Small intestine (tissue), 7 donors: ENCODE measurements at regions not wholly inside any gene's neighbourhood (a gene's known extent, or its start where the extent isn't known, plus 50 kb on each side); places are given as distances from the start of the nearest gene placed in this dataset.

Experiments
- DNase-seq, 2 donors: peaks; one replicate each; pipeline versions ENCODE4 v3.0.0 to v3.0.0-alpha.2; 2013
- FAIRE-seq: peaks from 2 replicates; lab custom pipeline; 2012; peaks lifted over from hg19 to GRCh38; lab: Jason Lieb, UNC
- H3K27ac ChIP-seq, 3 donors: one replicate each; pipeline ENCODE4 v1.5.1; 2013; ENCODE audit warnings: low read length in 2 of 3, mild to moderate bottlenecking in 2 of 3, control low read depth in 1 of 3, inconsistent platforms in 1 of 3, low read depth in 1 of 3, moderate library complexity in 1 of 3
- H3K27me3 ChIP-seq, 3 donors: one replicate each; pipeline ENCODE4 v1.6.1; 2013; ENCODE audit warnings: low read length in 3 of 3, inconsistent platforms in 1 of 3; ENCODE audit not compliant: control insufficient read depth in 3 of 3, insufficient read depth in 3 of 3
- H3K36me3 ChIP-seq, 3 donors: one replicate each; pipeline ENCODE4 v1.6.1; 2013; ENCODE audit warnings: low read length in 3 of 3, inconsistent platforms in 1 of 3, low read depth in 1 of 3, mild to moderate bottlenecking in 1 of 3, moderate library complexity in 1 of 3; ENCODE audit not compliant: control insufficient read depth in 3 of 3, insufficient read depth in 2 of 3
- H3K4me1 ChIP-seq, 3 donors: one replicate each; pipeline ENCODE4 v1.6.1; 2013; ENCODE audit warnings: low read length in 2 of 3, inconsistent platforms in 1 of 3, low read depth in 1 of 3, mild to moderate bottlenecking in 1 of 3, moderate library complexity in 1 of 3; ENCODE audit not compliant: control insufficient read depth in 3 of 3, insufficient read depth in 2 of 3
- H3K4me3 ChIP-seq, 3 donors: one replicate each; pipeline ENCODE4 v1.5.1; 2013; ENCODE audit warnings: low read length in 3 of 3, control low read depth in 1 of 3, inconsistent platforms in 1 of 3, low read depth in 1 of 3, mild to moderate bottlenecking in 1 of 3, moderate library complexity in 1 of 3
- H3K9me3 ChIP-seq, 2 donors: one replicate each; pipeline ENCODE4 v1.6.1; 2013; ENCODE audit warnings: low read depth in 1 of 2, low read length in 1 of 2; ENCODE audit not compliant: control insufficient read depth in 2 of 2, insufficient read depth in 1 of 2
- WGBS, 3 donors: extraction: QIAGEN DNeasy Blood & Tissue Kit; methylation state at CpG; one replicate each; pipeline ENCODE4 v1.1.7; 2013; 5-methylcytosine and 5-hydroxymethylcytosine counted together
- donor health status: healthy with polysubstance abuse.
- donor health status: control.
- donor health status: control.
- donor health status: Bipolar disorder and iron deficiency.
- donor health status: healthy.

DNA sequence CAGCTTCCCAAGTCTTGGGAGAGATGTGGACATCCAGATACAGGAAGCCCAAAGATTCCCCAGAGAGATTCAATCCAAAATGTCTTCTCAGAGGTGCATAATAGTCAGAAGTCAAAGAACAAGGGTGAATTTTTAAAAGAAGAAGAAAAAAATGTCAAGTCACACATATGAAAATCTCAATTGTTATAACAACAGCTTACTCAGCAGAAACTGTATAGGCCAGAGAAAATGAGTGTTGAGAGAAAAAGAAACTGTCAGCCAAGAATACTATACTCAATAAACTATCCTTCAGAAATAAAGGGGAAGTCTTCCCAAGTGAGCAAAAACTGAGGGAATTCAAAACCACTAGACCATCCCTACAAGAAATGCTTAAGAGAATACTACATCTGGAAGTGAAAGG, 612.9 kb upstream of the POU3F3 start:
- Histone ChIP-seq H3K36me3 (no peaks in the 10 kb centered on the region), H3K9me3 (peaks cover 0 to 4% of the 10 kb centered on the region in 2 donors), H3K4me1 (no peaks in the 10 kb centered on the region), H3K27ac (no peak overlapping the region), H3K27me3 (no peaks in the 10 kb centered on the region), H3K4me3 (no peak overlapping the region)
- FAIRE-seq (no peak), DNase-seq (no peak)

DNA sequence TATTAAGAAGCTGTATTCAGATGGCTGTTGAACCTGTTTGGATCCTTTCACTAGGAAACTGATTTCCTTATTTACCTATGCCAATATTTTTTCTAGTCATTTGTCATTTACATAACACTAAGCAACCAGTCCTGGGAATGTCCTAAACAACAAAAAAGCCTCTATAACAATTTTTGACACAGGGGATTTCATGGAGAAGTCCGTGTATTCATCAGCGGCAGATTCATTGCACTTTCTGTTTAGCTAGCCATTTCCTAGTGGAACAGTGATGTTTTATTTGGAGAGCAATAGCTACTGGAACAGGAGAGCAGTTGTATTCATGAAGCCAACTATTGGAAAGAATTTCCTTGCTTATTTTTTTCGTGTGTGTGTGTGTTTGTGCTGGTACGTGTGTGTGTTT, 604.3 kb upstream of the POU3F3 start:
- H3K27me3 ChIP-seq, result no peaks in the 10 kb centered on the region
- no peak overlapping the region for H3K27ac ChIP-seq
- FAIRE-seq, result no peak
- peaks cover 0 to 6% of the 10 kb centered on the region in 2 donors for H3K9me3 ChIP-seq
- no peak for DNase-seq
- no peaks in the 10 kb centered on the region for H3K4me1 ChIP-seq
- no peaks in the 10 kb centered on the region for H3K36me3 ChIP-seq
- 54 to 65% (median 56%) methylated on average over 4 of the region's 4 CpGs for WGBS, 3 donors
- no peak overlapping the region for H3K4me3 ChIP-seq

DNA sequence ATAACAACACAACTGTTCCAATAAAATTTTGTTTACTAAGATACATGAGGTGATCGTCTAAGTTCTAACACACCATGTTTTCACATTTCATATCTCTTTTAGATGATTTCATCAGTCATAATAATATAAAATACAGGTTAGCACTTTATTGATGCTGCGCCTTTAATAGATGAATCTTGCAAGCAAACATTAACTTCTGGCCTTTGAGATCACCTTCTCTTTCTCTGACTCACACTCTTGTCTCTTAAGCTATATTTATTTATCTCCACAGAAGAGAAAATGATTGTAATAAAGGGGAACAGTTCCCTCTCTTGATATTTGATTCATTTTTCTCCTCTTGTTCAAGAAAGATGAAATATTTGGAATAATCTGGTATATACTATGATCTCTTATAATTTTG, 603.3 kb upstream of the POU3F3 start:
- H3K4me3 ChIP-seq, result no peak overlapping the region
- DNase-seq (peak in 1 of 2 donors; percentile 58), FAIRE-seq (peak; percentile 64)
- WGBS, 3 donors, result 21 to 73% (median 45%) methylated on average over 2 of the region's 2 CpGs
- no peaks in the 10 kb centered on the region for H3K4me1 ChIP-seq
- no peaks in the 10 kb centered on the region for H3K36me3 ChIP-seq
- peaks cover 0 to 6% of the 10 kb centered on the region in 2 donors for H3K9me3 ChIP-seq
- no peaks in the 10 kb centered on the region for H3K27me3 ChIP-seq
- H3K27ac ChIP-seq, result no peak overlapping the region

DNA sequence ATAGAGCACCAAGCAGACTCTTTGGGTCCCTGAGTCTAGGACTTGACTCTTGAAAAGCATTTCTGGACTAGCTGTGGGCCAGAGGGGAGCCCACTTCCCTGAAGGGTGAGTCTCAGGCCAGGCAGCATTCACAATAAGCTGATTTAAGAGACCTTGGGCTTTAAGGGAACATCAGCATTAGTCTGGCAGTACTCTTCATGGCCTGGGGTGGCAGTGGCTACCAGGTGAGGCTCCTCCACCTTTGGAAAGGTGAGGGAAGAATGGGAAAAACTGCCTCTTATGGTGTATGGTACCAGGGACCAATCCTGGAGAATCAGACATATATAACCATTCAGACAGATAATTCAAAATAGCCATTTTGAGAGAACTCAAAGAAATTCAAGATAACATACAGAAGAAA, 599.9 kb upstream of the POU3F3 start:
- peak in 1 of 2 donors; percentile 2 for DNase-seq
- Histone ChIP-seq H3K27me3 (no peaks in the 10 kb centered on the region), H3K27ac (no peak overlapping the region), H3K4me3 (no peak overlapping the region), H3K36me3 (no peaks in the 10 kb centered on the region), H3K9me3 (peaks cover 0 to 6% of the 10 kb centered on the region in 2 donors), H3K4me1 (no peaks in the 10 kb centered on the region)
- no peak for FAIRE-seq

DNA sequence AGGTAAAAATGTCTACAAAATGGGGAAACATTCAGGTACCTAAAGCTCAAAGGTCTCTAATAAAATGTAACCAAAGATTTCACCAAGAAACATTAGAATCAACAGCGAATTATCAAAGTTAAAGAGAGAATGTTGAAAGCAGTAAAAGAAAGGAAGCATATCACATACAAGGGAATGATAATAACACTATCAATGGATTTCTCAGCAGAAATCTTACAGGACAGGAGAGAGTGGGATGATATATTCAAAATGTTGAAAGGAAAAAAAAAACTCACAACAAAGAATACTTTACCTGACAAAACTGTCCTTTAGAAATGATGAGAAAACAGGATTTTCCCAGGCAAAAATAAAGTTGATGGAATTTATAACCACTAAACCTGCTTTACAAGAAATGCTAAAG, 591.2 kb upstream of the POU3F3 start:
- no peaks in the 10 kb centered on the region for H3K4me1 ChIP-seq
- 80 to 93% (median 88%) methylated on average over 1 of the region's 1 CpG for WGBS, 3 donors
- no peak for FAIRE-seq
- H3K27me3 ChIP-seq, result no peaks in the 10 kb centered on the region
- H3K9me3 ChIP-seq, result peaks cover 0 to 14% of the 10 kb centered on the region in 2 donors
- no peak for DNase-seq
- no peaks in the 10 kb centered on the region for H3K36me3 ChIP-seq
- H3K27ac ChIP-seq, result no peak overlapping the region
- H3K4me3 ChIP-seq, result no peak overlapping the region

DNA sequence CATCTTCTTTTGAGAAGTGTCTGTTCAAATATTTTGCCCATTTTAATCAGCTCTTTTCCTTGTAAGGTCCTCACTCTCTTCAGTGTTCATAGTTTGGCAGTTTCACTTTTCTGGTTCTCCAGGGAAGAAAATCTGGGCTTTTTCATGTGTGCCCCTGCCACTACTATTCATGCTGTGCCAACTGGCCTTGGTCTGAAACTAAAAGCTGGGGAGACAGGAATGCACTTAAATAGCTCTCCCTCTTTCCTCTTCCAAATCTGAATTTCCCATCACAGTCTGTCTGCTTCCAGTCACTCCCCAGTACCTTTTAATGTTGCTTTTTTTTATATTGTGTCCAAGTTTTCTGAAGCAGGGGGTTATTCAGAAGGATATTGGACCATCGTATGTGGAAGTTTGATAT, 574.3 kb upstream of the POU3F3 start:
- H3K27ac ChIP-seq, result no peak overlapping the region
- no peaks in the 10 kb centered on the region for H3K36me3 ChIP-seq
- H3K4me3 ChIP-seq, result no peak overlapping the region
- DNase-seq (no peak), FAIRE-seq (no peak)
- no peaks in the 10 kb centered on the region for H3K27me3 ChIP-seq
- no peaks in the 10 kb centered on the region for H3K9me3 ChIP-seq
- no peaks in the 10 kb centered on the region for H3K4me1 ChIP-seq
- WGBS, 3 donors, result 80 to 90% (median 88%) methylated on average over 1 of the region's 1 CpG

DNA sequence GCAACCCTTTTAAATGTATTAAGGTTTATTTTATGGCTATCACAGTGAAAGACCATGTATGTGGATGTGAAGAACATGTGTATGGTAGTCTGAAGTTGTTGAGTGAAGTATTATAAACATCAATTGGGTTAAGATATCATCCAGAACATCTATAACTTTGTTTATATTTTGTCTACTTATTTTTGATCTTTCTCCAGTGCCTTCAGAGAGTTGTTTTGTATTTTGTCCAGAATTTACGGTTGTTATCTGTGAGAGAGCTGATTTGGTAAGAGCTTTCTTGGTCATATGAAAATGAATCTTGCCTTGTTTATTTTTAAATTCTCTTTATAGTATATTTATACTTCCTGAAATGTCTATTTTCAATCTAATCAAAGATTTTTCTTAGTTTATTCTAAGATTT, 573.7 kb upstream of the POU3F3 start:
- no peak overlapping the region for H3K4me3 ChIP-seq
- DNase-seq, result no peak
- H3K27me3 ChIP-seq, result no peaks in the 10 kb centered on the region
- no peak overlapping the region for H3K27ac ChIP-seq
- no peaks in the 10 kb centered on the region for H3K9me3 ChIP-seq
- H3K36me3 ChIP-seq, result no peaks in the 10 kb centered on the region
- no peaks in the 10 kb centered on the region for H3K4me1 ChIP-seq
- whole genome bisulfite sequencing, 3 donors, result 75 to 88% (median 84%) methylated on average over 1 of the region's 1 CpG
- no peak for FAIRE-seq

DNA sequence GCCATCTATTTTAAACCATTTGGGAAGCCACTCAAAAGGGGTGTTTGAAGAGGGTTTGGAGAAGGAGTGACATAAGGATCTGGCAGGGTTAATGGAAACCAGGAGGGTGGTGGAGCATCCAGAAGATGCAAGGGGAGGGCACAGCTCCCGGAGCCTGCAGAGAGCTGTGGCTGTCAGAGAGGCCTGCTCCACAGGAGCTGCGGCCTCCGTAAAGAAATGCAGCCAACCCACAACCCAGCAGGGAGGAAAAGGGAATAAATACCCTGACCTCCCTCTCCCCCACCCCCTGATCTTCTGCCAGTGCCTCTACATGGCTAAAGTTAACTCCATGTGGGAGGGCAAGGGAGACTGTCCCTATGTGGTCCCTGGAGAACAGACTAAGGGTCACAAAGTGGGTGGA, 567.1 kb upstream of the POU3F3 start:
- no peak for DNase-seq

More for the DNA sequence above, 567.1 kb upstream of the POU3F3 start:
- Histone ChIP-seq H3K36me3 (no peaks in the 10 kb centered on the region), H3K4me1 (no peaks in the 10 kb centered on the region), H3K27ac (no peak overlapping the region), H3K9me3 (no peaks in the 10 kb centered on the region), H3K4me3 (no peak overlapping the region), H3K27me3 (no peaks in the 10 kb centered on the region)
- 47 to 83% (median 83%) methylated on average over 3 of the region's 3 CpGs for WGBS, 3 donors
- no peak for FAIRE-seq
